HG02610 (cell line): ENCODE measurements at regions not wholly inside any gene's neighbourhood (a gene's known extent, or its start where the extent isn't known, plus 50 kb on each side); places are given as distances from the start of the nearest gene placed in this dataset.

Experiments
- ATAC-seq: cut with Tn5 transposase; IDR thresholded peaks from one replicate; pipeline ENCODE4 v1.9.1; 2021; ENCODE audit warnings: mild to moderate bottlenecking, moderate library complexity; ENCODE audit not compliant: unreplicated experiment

GRCh38 chr15:61545763-61546162 lies 316.7 kb upstream of the RORA start:
- ATAC-seq, result no peak

GRCh38 chr15:61541516-61541915 lies 312.4 kb upstream of the RORA start:
- no peak for ATAC-seq

- no peak for ATAC-seq
Observed at GRCh38 chr15:61537337-61537736, 308.2 kb upstream of the RORA start.

GRCh38 chr15:61534986-61535385 lies 305.9 kb upstream of the RORA start:
- no peak for ATAC-seq

- ATAC-seq, result no peak
Observed at GRCh38 chr15:61530769-61531168, 301.7 kb upstream of the RORA start.

- no peak for ATAC-seq
Observed at GRCh38 chr15:61528581-61528910, 299.4 kb upstream of the RORA start.

- ATAC-seq, result no peak
Observed at GRCh38 chr15:61527836-61528580, 298.9 kb upstream of the RORA start.

GRCh38 chr15:61524545-61524944 lies 295.4 kb upstream of the RORA start:
- no peak for ATAC-seq

GRCh38 chr15:61524086-61524485 lies 295.0 kb upstream of the RORA start:
- no peak for ATAC-seq

- ATAC-seq, result no peak
Observed at GRCh38 chr15:61522411-61522810, 293.3 kb upstream of the RORA start.

GRCh38 chr15:61521953-61522352 lies 292.9 kb upstream of the RORA start:
- no peak for ATAC-seq

GRCh38 chr15:61519296-61519695 lies 290.2 kb upstream of the RORA start:
- ATAC-seq, result no peak

- no peak for ATAC-seq
Observed at GRCh38 chr15:61518191-61518950, 289.3 kb upstream of the RORA start.

- ATAC-seq, result no peak
Observed at GRCh38 chr15:61517776-61518175, 288.7 kb upstream of the RORA start.

GRCh38 chr15:61517335-61517734 lies 288.2 kb upstream of the RORA start:
- ATAC-seq, result no peak

GRCh38 chr15:61511756-61512155 lies 282.7 kb upstream of the RORA start:
- no peak for ATAC-seq

GRCh38 chr15:61511089-61511488 lies 282.0 kb upstream of the RORA start:
- ATAC-seq, result no peak

- no peak for ATAC-seq
Observed at GRCh38 chr15:61509327-61509840, 280.3 kb upstream of the RORA start.

- ATAC-seq, result no peak
Observed at GRCh38 chr15:61503383-61503969, 274.4 kb upstream of the RORA start.

GRCh38 chr15:61501815-61502389 lies 272.8 kb upstream of the RORA start:
- no peak for ATAC-seq

- ATAC-seq, result no peak
Observed at GRCh38 chr15:61500951-61501620, 272.0 kb upstream of the RORA start.
